ENCODE measurements at regions not wholly inside any gene's neighbourhood (a gene's known extent, or its start where the extent isn't known, plus 50 kb on each side); places are given as distances from the start of the nearest gene placed in this dataset.

GRCh38 chr3:87120236-87120635 is 106.9 kb upstream of the CHMP2B start:
- TF ChIP-seq CTCF (conservative IDR thresholded peaks at IDR 0.05; ENCODE audit: low read depth in 2 of 2): no peak
- no peak for TF ChIP-seq EZH2 (IDR thresholded peaks at IDR 0.05; ENCODE audit: low read depth, unreplicated experiment)
- no peak for TF ChIP-seq POLR2AphosphoS5 (IDR thresholded peaks at IDR 0.05; ENCODE audit: low read depth)
- no peak for TF ChIP-seq ZNF331 (CRISPR knock-in tag; IDR thresholded peaks at IDR 0.05; ENCODE audit: low read depth)
- no peak for TF ChIP-seq CREB1 (CRISPR knock-in tag; IDR thresholded peaks at IDR 0.05; ENCODE audit: low read depth)
- TF ChIP-seq EZH2phosphoT487 (IDR thresholded peaks at IDR 0.05; ENCODE audit: unreplicated experiment): no peak
- TF ChIP-seq REST (IDR thresholded peaks at IDR 0.05; ENCODE audit: unreplicated experiment): no peak
- TF ChIP-seq ZNF114 (CRISPR knock-in tag; IDR thresholded peaks at IDR 0.05): no peak
- TF ChIP-seq ETS1 (IDR thresholded peaks at IDR 0.05): no peak
- TF ChIP-seq NANOG (IDR thresholded peaks at IDR 0.05; ENCODE audit: borderline replicate concordance): no peak
- TF ChIP-seq JUNB (IDR thresholded peaks at IDR 0.05; ENCODE audit: unreplicated experiment): no peak
- TF ChIP-seq STAT1 (IDR thresholded peaks at IDR 0.05; ENCODE audit: unreplicated experiment): no peak
